ENCODE measurements at regions not wholly inside any gene's neighbourhood (a gene's known extent, or its start where the extent isn't known, plus 50 kb on each side); places are given as distances from the start of the nearest gene placed in this dataset.
"Not testable (repeated sequence)": the region's sequence is repeated elsewhere in the genome, so short reads cannot be mapped to it uniquely, and the experiment has no call there.

DNA sequence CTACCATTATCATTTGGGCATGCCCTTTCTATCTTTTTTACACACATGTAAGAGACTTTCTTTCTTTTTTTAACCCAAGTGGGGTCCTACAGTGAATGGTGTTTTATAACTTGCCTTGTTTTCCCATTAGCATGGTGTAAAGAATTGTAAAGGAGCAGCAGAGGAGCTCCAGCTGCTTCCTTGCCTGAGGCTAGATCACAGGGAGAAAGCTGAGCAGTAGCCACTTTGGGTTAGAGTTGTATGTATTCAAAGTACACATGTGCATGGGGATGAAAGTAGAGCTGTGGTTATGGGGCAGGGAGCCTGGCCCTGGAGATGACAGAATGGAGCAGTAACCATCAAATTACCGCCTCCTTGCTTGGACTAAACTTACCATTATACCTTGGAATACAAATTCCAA lies 231.1 kb upstream of the PDZRN3 start:
- no peak overlapping the region for H3K4me3 ChIP-seq (ENCODE audit: low read depth in 1 of 2, low read length in 2 of 2)
- H3K27ac ChIP-seq (ENCODE audit: low read length), result no peak overlapping the region
- H3K9me3 ChIP-seq (ENCODE audit: control insufficient read depth in 1 of 2, low read length in 2 of 2), result no peaks in the 10 kb centered on the region
- H3K27me3 ChIP-seq (ENCODE audit: low read depth, low read length), result no peaks in the 10 kb centered on the region
- H3K4me1 ChIP-seq (ENCODE audit: control insufficient read depth in 1 of 2, insufficient read depth in 2 of 2, low read length in 2 of 2), result no peaks in the 10 kb centered on the region
- no peaks in the 10 kb centered on the region for H3K36me3 ChIP-seq (ENCODE audit: control insufficient read depth in 1 of 2, insufficient read depth in 2 of 2, low read length in 2 of 2)

DNA sequence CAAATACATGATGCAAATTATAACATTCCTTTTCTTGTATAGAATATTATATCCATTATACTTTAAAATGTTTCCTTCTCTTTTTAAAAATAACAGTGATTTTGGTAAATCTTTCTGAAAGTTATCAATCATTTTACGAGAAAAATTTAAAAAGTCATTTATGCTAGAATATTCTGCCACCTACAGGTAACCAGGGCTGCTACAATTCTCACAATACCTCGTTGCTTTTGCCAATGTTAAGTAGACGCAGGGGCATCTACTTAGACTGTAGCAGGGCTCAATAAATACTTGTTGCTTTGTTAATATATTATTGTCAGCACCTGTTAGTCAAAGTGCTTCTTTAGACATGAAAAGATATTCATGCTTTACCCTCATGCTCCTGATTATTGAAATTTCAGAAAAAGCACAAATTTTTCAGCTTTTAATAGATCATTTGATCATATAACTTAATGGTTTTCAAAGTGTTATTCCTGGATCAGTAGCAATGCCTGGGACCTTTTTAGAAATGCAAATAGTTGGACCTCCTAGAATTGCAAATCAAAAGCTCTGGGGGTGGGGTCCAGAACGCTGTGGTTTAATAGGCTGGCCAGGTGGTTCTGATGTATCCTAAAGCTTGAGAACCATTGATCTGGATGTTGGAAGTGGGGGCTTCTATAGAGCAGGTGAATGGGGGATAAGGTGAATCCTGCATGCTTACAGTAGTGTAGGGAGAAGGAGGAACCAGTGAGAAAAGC lies 223.6 kb upstream of the PDZRN3 start:
- peaks cover 0 to 4% of the 10 kb centered on the region in 2 donors for H3K4me1 ChIP-seq (ENCODE audit: control insufficient read depth in 1 of 2, insufficient read depth in 2 of 2, low read length in 2 of 2)
- no peaks in the 10 kb centered on the region for H3K27me3 ChIP-seq (ENCODE audit: low read depth, low read length)
- no peaks in the 10 kb centered on the region for H3K36me3 ChIP-seq (ENCODE audit: control insufficient read depth in 1 of 2, insufficient read depth in 2 of 2, low read length in 2 of 2)
- H3K9me3 ChIP-seq (ENCODE audit: control insufficient read depth in 1 of 2, low read length in 2 of 2), result no peaks in the 10 kb centered on the region
- no peak overlapping the region for H3K4me3 ChIP-seq (ENCODE audit: low read depth in 1 of 2, low read length in 2 of 2)
- no peak overlapping the region for H3K27ac ChIP-seq (ENCODE audit: low read length)

DNA sequence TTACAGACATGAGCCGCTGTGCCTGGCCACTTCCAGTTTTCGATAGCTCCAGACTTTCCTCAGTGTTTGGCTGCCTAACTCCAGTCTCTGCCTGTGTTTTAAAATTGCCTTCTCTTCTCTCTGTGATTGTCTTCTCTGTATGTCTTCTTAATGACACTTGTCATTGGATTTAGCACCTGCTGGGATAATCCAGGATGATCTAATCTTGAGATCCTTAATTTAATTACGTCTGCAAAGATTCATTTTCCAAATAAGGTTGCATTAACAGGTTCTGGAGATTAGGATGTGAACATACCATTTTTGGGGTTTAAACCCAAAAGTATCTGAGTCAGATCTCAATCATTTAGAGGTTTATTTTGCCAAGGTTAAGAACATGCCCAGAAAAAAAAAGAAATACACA lies 222.2 kb upstream of the PDZRN3 start:
- H3K27ac ChIP-seq (ENCODE audit: low read length), result no peak overlapping the region
- no peaks in the 10 kb centered on the region for H3K9me3 ChIP-seq (ENCODE audit: control insufficient read depth in 1 of 2, low read length in 2 of 2)
- peaks cover 0 to 4% of the 10 kb centered on the region in 2 donors for H3K4me1 ChIP-seq (ENCODE audit: control insufficient read depth in 1 of 2, insufficient read depth in 2 of 2, low read length in 2 of 2)
- no peaks in the 10 kb centered on the region for H3K27me3 ChIP-seq (ENCODE audit: low read depth, low read length)
- no peak overlapping the region for H3K4me3 ChIP-seq (ENCODE audit: low read depth in 1 of 2, low read length in 2 of 2)
- no peaks in the 10 kb centered on the region for H3K36me3 ChIP-seq (ENCODE audit: control insufficient read depth in 1 of 2, insufficient read depth in 2 of 2, low read length in 2 of 2)

DNA sequence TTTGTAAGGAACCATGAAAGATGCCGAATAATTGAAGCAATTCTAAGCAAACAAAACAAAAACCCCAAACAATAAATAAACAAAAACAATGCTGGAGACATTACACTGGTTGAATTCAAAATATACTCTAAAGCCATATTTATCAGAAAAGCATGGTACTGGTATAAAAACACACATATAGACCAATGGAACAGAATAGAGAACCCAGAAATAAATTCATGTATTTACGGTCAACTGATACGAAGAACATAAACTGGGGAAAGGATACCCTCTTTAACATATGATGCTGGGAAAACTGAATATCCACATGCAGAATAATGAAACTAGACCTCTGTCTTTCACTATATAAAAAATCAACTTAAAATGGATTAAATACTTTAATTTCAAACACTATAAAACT lies 214.3 kb upstream of the PDZRN3 start:
- Histone ChIP-seq H3K27ac (ENCODE audit: low read length) (no peak overlapping the region), H3K36me3 (ENCODE audit: control insufficient read depth in 1 of 2, insufficient read depth in 2 of 2, low read length in 2 of 2) (no peaks in the 10 kb centered on the region), H3K9me3 (ENCODE audit: control insufficient read depth in 1 of 2, low read length in 2 of 2) (peaks cover 10% of the 10 kb centered on the region in 2 donors), H3K4me1 (ENCODE audit: control insufficient read depth in 1 of 2, insufficient read depth in 2 of 2, low read length in 2 of 2) (no peaks in the 10 kb centered on the region), H3K4me3 (ENCODE audit: low read depth in 1 of 2, low read length in 2 of 2) (no peak overlapping the region), H3K27me3 (ENCODE audit: low read depth, low read length) (no peaks in the 10 kb centered on the region)

DNA sequence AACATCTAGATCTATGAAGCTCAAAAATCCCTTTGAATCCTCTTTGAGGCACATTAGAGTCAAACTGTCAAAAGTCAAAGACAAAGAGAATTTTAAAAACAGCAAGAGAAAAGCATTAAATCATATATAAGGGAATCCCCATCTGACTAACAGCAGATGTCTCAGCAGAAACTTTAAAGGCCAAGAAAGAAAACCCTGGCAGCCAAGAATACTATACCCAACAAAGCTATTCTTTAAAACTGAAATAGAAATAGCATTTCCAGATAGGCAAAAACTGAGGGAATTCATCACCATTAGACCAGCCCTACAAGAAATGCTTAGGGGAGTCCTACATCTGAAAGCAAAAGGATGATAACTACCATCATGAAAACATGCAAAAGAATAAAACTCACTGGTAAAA lies 211.2 kb upstream of the PDZRN3 start:
- no peak overlapping the region for H3K27ac ChIP-seq (ENCODE audit: low read length)
- no peaks in the 10 kb centered on the region for H3K36me3 ChIP-seq (ENCODE audit: control insufficient read depth in 1 of 2, insufficient read depth in 2 of 2, low read length in 2 of 2)
- H3K9me3 ChIP-seq (ENCODE audit: control insufficient read depth in 1 of 2, low read length in 2 of 2), result peaks cover 10% of the 10 kb centered on the region in 2 donors
- no peaks in the 10 kb centered on the region for H3K4me1 ChIP-seq (ENCODE audit: control insufficient read depth in 1 of 2, insufficient read depth in 2 of 2, low read length in 2 of 2)
- no peaks in the 10 kb centered on the region for H3K27me3 ChIP-seq (ENCODE audit: low read depth, low read length)
- H3K4me3 ChIP-seq (ENCODE audit: low read depth in 1 of 2, low read length in 2 of 2), result peak overlapping the region in 1 of 2 donors; percentile 19

DNA sequence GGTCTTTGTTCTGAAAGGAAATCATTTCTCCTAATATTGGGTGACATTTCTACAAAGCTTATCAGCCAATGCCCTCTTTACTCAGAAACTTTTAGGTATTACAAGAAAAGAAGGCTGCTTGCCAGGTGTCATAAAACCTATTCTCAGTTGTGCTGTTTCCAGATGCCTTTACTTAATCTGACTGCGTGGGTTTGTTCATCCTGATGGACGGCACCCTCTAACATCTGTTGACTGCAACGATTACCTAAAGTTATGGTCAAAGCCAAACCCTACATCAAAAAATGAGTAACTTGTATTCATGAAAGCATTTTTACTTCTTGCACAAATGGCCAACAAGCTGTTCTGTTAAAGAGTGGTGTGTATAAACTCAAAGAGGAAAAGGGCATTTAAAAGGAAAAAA lies 207.7 kb upstream of the PDZRN3 start:
- no peak overlapping the region for H3K27ac ChIP-seq (ENCODE audit: low read length)

DNA sequence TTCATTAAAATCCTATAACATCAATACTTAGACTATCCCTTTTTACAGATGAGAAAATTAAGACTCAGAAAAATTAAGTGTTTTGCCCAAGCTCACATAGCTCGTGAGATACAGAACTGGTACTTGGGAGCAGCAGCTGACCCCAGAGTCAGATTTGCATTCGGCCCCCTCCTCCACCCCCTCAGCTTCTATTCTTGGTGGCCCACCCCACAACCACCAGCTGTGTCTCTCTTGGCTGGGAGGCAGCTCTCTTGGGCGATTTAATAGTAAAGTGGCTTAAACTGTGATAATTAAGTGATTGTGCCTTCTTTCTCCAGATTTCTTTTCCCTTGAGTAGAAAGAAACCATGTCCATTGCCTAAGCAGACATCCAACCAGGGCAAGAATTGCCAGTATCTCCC lies 203.6 kb upstream of the PDZRN3 start:
- Histone ChIP-seq H3K27me3 (ENCODE audit: low read depth, low read length) (no peaks in the 10 kb centered on the region), H3K36me3 (ENCODE audit: control insufficient read depth in 1 of 2, insufficient read depth in 2 of 2, low read length in 2 of 2) (no peaks in the 10 kb centered on the region), H3K27ac (ENCODE audit: low read length) (no peak overlapping the region), H3K4me1 (ENCODE audit: control insufficient read depth in 1 of 2, insufficient read depth in 2 of 2, low read length in 2 of 2) (peaks cover 4 to 6% of the 10 kb centered on the region in 2 donors), H3K4me3 (ENCODE audit: low read depth in 1 of 2, low read length in 2 of 2) (no peak overlapping the region), H3K9me3 (ENCODE audit: control insufficient read depth in 1 of 2, low read length in 2 of 2) (no peaks in the 10 kb centered on the region)

More for the DNA sequence above, 207.7 kb upstream of the PDZRN3 start:
- Histone ChIP-seq H3K36me3 (ENCODE audit: control insufficient read depth in 1 of 2, insufficient read depth in 2 of 2, low read length in 2 of 2) (no peaks in the 10 kb centered on the region), H3K27me3 (ENCODE audit: low read depth, low read length) (no peaks in the 10 kb centered on the region), H3K9me3 (ENCODE audit: control insufficient read depth in 1 of 2, low read length in 2 of 2) (peaks cover 10% of the 10 kb centered on the region in 2 donors), H3K4me1 (ENCODE audit: control insufficient read depth in 1 of 2, insufficient read depth in 2 of 2, low read length in 2 of 2) (peaks cover 0 to 6% of the 10 kb centered on the region in 2 donors), H3K4me3 (ENCODE audit: low read depth in 1 of 2, low read length in 2 of 2) (no peak overlapping the region)

DNA sequence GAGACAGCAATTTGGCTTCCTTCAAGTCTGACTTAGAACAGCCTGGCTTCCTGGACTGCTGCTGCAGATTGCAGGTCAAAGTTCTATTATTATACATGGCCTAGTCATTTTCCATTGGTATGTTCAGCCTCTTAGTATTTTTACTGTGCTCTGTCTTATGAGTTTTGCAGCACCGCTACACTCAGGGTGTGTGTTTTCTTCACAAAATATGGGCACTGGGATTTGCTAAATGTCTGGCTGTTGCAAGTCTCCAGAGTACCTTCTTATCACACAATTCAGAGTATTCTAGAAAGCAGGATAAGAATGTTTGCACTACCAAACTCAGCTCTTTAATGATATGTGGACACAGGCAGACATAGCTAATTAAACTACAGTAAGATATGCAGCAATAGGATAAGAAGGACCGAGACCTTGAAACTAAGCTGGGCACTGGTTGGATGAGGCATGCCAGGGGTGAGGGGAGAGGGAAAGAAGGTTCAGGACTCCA lies 203.0 kb upstream of the PDZRN3 start:
- peak overlapping the region; percentile 25 for H3K27ac ChIP-seq (ENCODE audit: low read length)
- H3K4me3 ChIP-seq (ENCODE audit: low read depth in 1 of 2, low read length in 2 of 2), result no peak overlapping the region
- H3K4me1 ChIP-seq (ENCODE audit: control insufficient read depth in 1 of 2, insufficient read depth in 2 of 2, low read length in 2 of 2), result peaks cover 4 to 6% of the 10 kb centered on the region in 2 donors
- no peaks in the 10 kb centered on the region for H3K9me3 ChIP-seq (ENCODE audit: control insufficient read depth in 1 of 2, low read length in 2 of 2)
- H3K36me3 ChIP-seq (ENCODE audit: control insufficient read depth in 1 of 2, insufficient read depth in 2 of 2, low read length in 2 of 2), result no peaks in the 10 kb centered on the region
- no peaks in the 10 kb centered on the region for H3K27me3 ChIP-seq (ENCODE audit: low read depth, low read length)

DNA sequence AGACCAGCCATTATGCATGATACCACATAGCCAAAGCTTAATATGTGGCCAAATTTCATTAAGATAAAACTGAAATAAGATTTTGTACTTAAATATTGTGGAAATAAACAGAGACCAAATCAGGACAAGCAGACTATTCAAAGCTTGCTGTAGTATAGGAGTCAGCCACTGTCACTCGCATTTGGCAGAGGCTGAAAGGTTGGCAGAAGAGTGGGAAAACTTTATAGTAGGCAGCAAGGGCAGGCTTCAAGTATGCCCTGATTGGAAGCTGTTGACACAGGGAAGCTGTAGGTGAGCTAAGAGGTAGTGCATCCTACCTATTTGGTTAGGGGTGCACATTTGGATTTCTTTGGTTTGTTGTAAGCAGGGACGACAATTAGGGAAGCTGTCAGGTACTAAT lies 202.5 kb upstream of the PDZRN3 start:
- Histone ChIP-seq H3K36me3 (ENCODE audit: control insufficient read depth in 1 of 2, insufficient read depth in 2 of 2, low read length in 2 of 2) (no peaks in the 10 kb centered on the region), H3K27me3 (ENCODE audit: low read depth, low read length) (no peaks in the 10 kb centered on the region), H3K4me3 (ENCODE audit: low read depth in 1 of 2, low read length in 2 of 2) (no peak overlapping the region), H3K4me1 (ENCODE audit: control insufficient read depth in 1 of 2, insufficient read depth in 2 of 2, low read length in 2 of 2) (peaks cover 4 to 6% of the 10 kb centered on the region in 2 donors), H3K9me3 (ENCODE audit: control insufficient read depth in 1 of 2, low read length in 2 of 2) (no peaks in the 10 kb centered on the region), H3K27ac (ENCODE audit: low read length) (peak overlapping the region; percentile 25)

DNA sequence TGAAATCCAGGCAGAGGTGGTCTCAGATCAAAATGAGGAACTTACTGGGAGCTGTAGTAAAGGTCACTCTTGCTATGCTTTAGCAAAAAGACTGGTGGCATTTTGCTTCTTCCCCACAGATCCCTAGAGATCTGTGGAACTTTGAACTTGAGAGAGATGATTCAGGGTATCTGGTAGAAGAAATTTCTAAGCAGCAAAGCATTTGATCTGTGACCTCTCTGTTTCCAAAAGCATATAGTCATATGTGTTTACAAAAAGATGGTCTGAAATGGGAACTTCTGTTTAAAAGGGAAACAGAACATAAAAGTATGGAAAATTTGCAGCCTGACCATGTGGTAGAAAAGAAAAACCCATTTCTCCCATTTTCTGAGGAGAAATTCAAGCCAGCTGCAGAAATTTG lies 196.2 kb upstream of the PDZRN3 start:
- not testable (repeated sequence) for H3K4me1 ChIP-seq (ENCODE audit: control insufficient read depth in 1 of 2, insufficient read depth in 2 of 2, low read length in 2 of 2); H3K27me3 ChIP-seq (ENCODE audit: low read depth, low read length); H3K27ac ChIP-seq (ENCODE audit: low read length); H3K36me3 ChIP-seq (ENCODE audit: control insufficient read depth in 1 of 2, insufficient read depth in 2 of 2, low read length in 2 of 2); H3K9me3 ChIP-seq (ENCODE audit: control insufficient read depth in 1 of 2, low read length in 2 of 2); H3K4me3 ChIP-seq (ENCODE audit: low read depth in 1 of 2, low read length in 2 of 2)

DNA sequence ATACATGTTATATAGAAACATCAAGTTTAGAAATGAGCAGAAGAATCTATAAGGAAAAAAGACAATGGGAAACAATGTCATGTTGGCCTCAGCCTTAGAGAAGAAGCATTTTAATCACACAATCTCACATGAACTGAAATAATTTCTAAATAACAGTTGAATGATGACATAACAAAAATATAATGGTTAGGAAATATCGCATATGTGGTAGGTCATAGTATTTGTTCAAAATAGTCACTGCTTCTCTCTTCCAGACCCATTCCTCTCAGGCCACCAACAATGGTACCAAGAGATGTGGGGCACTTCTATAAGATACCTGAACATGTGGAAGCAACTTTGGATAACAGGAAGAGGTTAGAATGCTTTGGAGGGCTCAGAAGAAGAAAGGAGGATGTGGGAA lies 195.7 kb upstream of the PDZRN3 start:
- H3K27me3 ChIP-seq (ENCODE audit: low read depth, low read length), result no peaks in the 10 kb centered on the region
- no peak overlapping the region for H3K27ac ChIP-seq (ENCODE audit: low read length)
- no peak overlapping the region for H3K4me3 ChIP-seq (ENCODE audit: low read depth in 1 of 2, low read length in 2 of 2)
- H3K9me3 ChIP-seq (ENCODE audit: control insufficient read depth in 1 of 2, low read length in 2 of 2), result no peaks in the 10 kb centered on the region
- no peaks in the 10 kb centered on the region for H3K36me3 ChIP-seq (ENCODE audit: control insufficient read depth in 1 of 2, insufficient read depth in 2 of 2, low read length in 2 of 2)
- no peaks in the 10 kb centered on the region for H3K4me1 ChIP-seq (ENCODE audit: control insufficient read depth in 1 of 2, insufficient read depth in 2 of 2, low read length in 2 of 2)

DNA sequence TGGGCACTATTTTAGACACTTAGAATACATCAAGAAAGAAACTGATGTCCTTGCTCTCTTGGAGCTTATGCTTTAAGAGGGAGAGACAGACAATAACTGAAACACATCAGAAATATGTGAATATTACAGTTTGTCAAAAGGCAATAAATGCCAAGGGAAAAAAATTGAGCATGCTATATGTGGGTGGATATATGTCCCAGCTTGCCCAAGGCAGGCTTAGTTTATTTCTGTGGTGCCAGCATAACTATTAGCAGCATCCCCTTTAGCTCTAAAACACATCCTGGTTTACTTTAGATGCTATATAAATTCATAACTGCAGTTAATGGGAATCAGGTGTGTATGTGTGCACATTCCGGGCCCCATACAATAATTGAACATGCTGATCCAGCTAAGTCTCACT lies 191.2 kb upstream of the PDZRN3 start:
- no peak overlapping the region for H3K27ac ChIP-seq (ENCODE audit: low read length)
- no peak overlapping the region for H3K4me3 ChIP-seq (ENCODE audit: low read depth in 1 of 2, low read length in 2 of 2)
- no peaks in the 10 kb centered on the region for H3K36me3 ChIP-seq (ENCODE audit: control insufficient read depth in 1 of 2, insufficient read depth in 2 of 2, low read length in 2 of 2)
- no peaks in the 10 kb centered on the region for H3K27me3 ChIP-seq (ENCODE audit: low read depth, low read length)
- H3K9me3 ChIP-seq (ENCODE audit: control insufficient read depth in 1 of 2, low read length in 2 of 2), result no peaks in the 10 kb centered on the region
- H3K4me1 ChIP-seq (ENCODE audit: control insufficient read depth in 1 of 2, insufficient read depth in 2 of 2, low read length in 2 of 2), result no peaks in the 10 kb centered on the region

All from muscle layer of duodenum (tissue), 2 donors.